Heart right ventricle (tissue), 16 donors: ENCODE measurements at regions not wholly inside any gene's neighbourhood (a gene's known extent, or its start where the extent isn't known, plus 50 kb on each side); places are given as distances from the start of the nearest gene placed in this dataset.

Source experiments
- ATAC-seq, 8 donors: fragments of 200-7000 bp; cut with Tn5 transposase; one replicate each; pipeline ENCODE4 v1.9.1; 2020; ENCODE audit warnings: mild to moderate bottlenecking in 8 of 8, moderate library complexity in 8 of 8, moderate number of reproducible peaks in 1 of 8
- DNase-seq, 2 donors: peaks; one replicate each; pipeline ENCODE4 v3.0.0-alpha.2; 2020
- H3K27ac ChIP-seq, 10 donors: fragments of 200-600 bp; sonication (generic) in 2 of 10; one replicate each; pipeline versions ENCODE4 v1.5.0 to v1.8.0; 2020 to 2022; ENCODE audit warnings: mild to moderate bottlenecking in 3 of 10
- H3K27me3 ChIP-seq, 7 donors: fragments of 200-600 bp; one replicate each; pipeline ENCODE4 v1.8.0; 2021 to 2022; ENCODE audit warnings: mild to moderate bottlenecking in 2 of 7
- H3K36me3 ChIP-seq, 9 donors: fragments of 200-600 bp; sonication (generic) in 1 of 9; one replicate each; pipeline versions ENCODE4 v1.5.0 to v1.8.0; 2020 to 2022; ENCODE audit warnings: mild to moderate bottlenecking in 2 of 9
- H3K4me1 ChIP-seq, 9 donors: fragments of 200-600 bp; sonication (generic) in 1 of 9; one replicate each; pipeline versions ENCODE4 v1.5.0 to v1.8.0; 2020 to 2022; ENCODE audit warnings: mild to moderate bottlenecking in 4 of 9
- H3K4me3 ChIP-seq, 10 donors: fragments of 200-600 bp; sonication (generic) in 2 of 10; one replicate each; pipeline versions ENCODE4 v1.5.0 to v1.8.0; 2020 to 2022; ENCODE audit warnings: mild to moderate bottlenecking in 7 of 10, moderate library complexity in 2 of 10
- H3K9me3 ChIP-seq, 11 donors: fragments of 200-600 bp in 10 of 11; sonication (generic) in 2 of 11; one replicate each; pipeline versions ENCODE4 v1.5.0 to v1.8.0; 2013 to 2022; ENCODE audit warnings: mild to moderate bottlenecking in 2 of 11, control low read depth in 1 of 11, moderate library complexity in 1 of 11
- CTCF ChIP-seq, 9 donors: fragments of 200-600 bp; sonication (generic) in 2 of 9; IDR thresholded peaks; one replicate each; pipeline versions ENCODE4 v1.5.0 to v1.8.0; 2021 to 2022; ENCODE audit warnings: antibody characterized with exemption in 9 of 9, mild to moderate bottlenecking in 5 of 9, moderate library complexity in 1 of 9
- WGBS, 2 donors: extraction: QIAGEN DNeasy Blood & Tissue Kit; methylation state at CpG; one replicate each; pipeline ENCODE4 v1.1.7; 2013; ENCODE audit warnings: inconsistent platforms in 1 of 2; 5-methylcytosine and 5-hydroxymethylcytosine counted together
- intact Hi-C, 10 donors: fragments of 100-400 bp; cut with DNase I; formaldehyde crosslinking; loops; one replicate each; pipeline versions ENCODE4 v1.11.1 to v1.14.2; 2022
- donor health status: Arrhythmogenic right ventricular cardiomyopathy.
- donor health status: ischemic (EF 13 %, LVEDD 7.1; RV severe dilation, severe dysfunction).
- donor health status: healthy with polysubstance abuse.
- donor health status: DM: no; HTN: yes; CAD: no.
- donor health status: DM: no; HTN: no; CAD: no.
- donor health status: ischemic (EF 25% LVEDD 6.9; RV normal size, moderate dysfunction).
- donor health status: ischemic (EF 25% LVEDD 5.7; RV mildly dilated, moderate dysfunction).
- donor health status: healthy.
- donor health status: DM: yes; HTN: yes; CAD: no.
- donor health status: Ischemic cardiomyopathy.
- donor health status: ischemic (EF 35%, LVEDD 5.7; RV mildly dilated, moderate dysfunction).
- donor health status: nonischemic (EF 11% LVEDD 7.7; RV severe dilation, severe dysfunction).
- donor health status: DM: yes; HTN: yes; CAD: no.
- donor health status: PGD.
- donor health status: ischemic (EF 29% LVEDD 5.4; RV normal size, mild dysfunction).
- donor health status: nonischemic (EF 23%, LVEDD 6.1; RV moderate dilation, normal function).

- Histone ChIP-seq H3K27me3 (no peaks in the 10 kb centered on the region), H3K36me3 (no peaks in the 10 kb centered on the region), H3K4me3 (no peak overlapping the region), H3K4me1 (no peaks in the 10 kb centered on the region), H3K27ac (no peak overlapping the region), H3K9me3 (peaks cover 0 to 14% (median 9%) of the 10 kb centered on the region in 11 donors)
- ATAC-seq (no peak), DNase-seq (no peak)
- WGBS, 2 donors: 88 to 91% methylated on average over 3 of the region's 3 CpGs
- no peak for TF ChIP-seq CTCF (IDR thresholded peaks at IDR 0.05)
- intact Hi-C loops: loop anchor here in 1 of 10 donors (5.0 kb wide), 1 partner anchor 279 kb away; no protein-coding TSS in a partner anchor
These were observed 143.8 kb upstream of the GADL1 start for GRCh38 chr3:31038086-31038739.

DNA sequence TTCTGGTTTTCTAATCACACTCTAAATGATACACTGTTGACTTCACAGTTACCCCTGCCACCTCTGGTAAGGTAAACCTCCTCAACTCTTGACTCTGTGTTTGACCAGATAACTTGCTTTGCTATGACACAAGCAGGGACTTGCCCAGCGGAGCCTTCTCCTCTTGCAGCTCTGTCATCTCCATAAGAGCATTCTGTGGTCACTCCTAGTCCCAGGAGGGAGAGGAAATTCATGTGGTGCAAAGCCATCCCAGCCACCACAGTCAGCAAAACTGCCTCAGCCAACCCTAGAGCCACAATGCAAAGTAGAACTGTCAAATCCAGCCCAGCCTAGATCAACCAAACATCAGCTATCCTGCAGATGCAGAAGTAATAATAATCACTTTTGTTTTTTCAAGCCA lies 144.7 kb upstream of the GADL1 start:
- peaks cover 0 to 20% (median 9%) of the 10 kb centered on the region in 11 donors for H3K9me3 ChIP-seq
- intact Hi-C loops: loop anchor here in 1 of 10 donors (5.0 kb wide), 1 partner anchor 278 kb away; no protein-coding TSS in a partner anchor
- H3K36me3 ChIP-seq: no peaks in the 10 kb centered on the region
- H3K4me1 ChIP-seq: no peaks in the 10 kb centered on the region
- TF ChIP-seq CTCF (IDR thresholded peaks at IDR 0.05): no peak
- ATAC-seq (no peak), DNase-seq (no peak)
- WGBS, 2 donors: 76 to 78% methylated on average over 1 of the region's 1 CpG
- no peak overlapping the region for H3K27ac ChIP-seq
- H3K27me3 ChIP-seq: no peaks in the 10 kb centered on the region
- no peak overlapping the region for H3K4me3 ChIP-seq

DNA sequence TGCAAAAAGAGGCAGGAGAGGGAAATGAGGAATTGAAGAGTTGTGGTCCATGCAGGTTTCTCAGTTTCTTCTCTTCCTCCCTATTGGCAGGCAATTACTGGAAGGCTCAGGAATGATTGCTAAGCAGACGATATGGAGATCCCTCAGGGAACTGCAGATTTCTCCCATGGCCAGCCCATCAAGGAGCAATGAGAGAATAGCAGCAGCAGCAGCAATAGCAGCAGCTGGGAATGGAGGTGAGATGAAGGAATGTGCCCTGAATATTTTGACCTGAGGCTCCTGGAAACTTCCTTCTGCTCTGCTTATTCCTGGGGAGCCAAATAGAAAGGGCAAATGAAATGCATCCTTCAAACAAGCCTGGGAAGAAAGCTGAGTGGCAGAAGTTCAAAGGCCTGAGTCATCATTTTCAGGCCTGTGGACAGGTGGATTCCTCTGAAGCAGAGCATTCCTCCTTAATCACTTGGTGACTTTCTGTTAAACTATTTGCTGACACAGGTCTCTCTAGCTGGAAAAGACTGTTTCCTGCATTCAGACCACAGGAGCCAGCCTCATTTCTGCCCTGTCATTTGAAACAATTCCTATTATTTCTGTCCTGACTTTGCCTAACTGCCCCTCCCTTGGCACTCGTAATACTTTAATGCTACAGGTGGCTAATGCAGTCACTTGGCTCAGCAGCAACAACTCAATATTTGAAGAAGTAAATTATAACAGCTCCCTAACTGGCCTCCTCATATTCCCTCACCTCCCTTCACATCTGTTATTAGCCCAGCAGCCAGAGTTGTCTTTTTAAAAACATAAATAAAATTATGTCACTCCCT lies 146.9 kb upstream of the GADL1 start:
- Histone ChIP-seq H3K36me3 (no peaks in the 10 kb centered on the region), H3K27ac (no peak overlapping the region), H3K9me3 (peaks cover 0 to 20% (median 9%) of the 10 kb centered on the region in 11 donors), H3K27me3 (no peaks in the 10 kb centered on the region), H3K4me1 (no peaks in the 10 kb centered on the region), H3K4me3 (no peak overlapping the region)
- no peak for DNase-seq
- no peak for ATAC-seq
- TF ChIP-seq CTCF (IDR thresholded peaks at IDR 0.05): no peak
- WGBS, 2 donors: 41 to 47% methylated on average over 2 of the region's 2 CpGs
- intact Hi-C loops: no loop called here

GRCh38 chr3:31043184-31043819 lies 148.8 kb upstream of the GADL1 start:
- Histone ChIP-seq H3K36me3 (no peaks in the 10 kb centered on the region), H3K4me3 (no peak overlapping the region), H3K27ac (no peak overlapping the region), H3K4me1 (no peaks in the 10 kb centered on the region), H3K9me3 (peaks cover 0 to 20% (median 9%) of the 10 kb centered on the region in 11 donors), H3K27me3 (no peaks in the 10 kb centered on the region)
- no peak for ATAC-seq
- DNase-seq: no peak
- intact Hi-C loops: no loop called here
- 78 to 79% methylated on average over 3 of the region's 3 CpGs for WGBS, 2 donors
- no peak for TF ChIP-seq CTCF (IDR thresholded peaks at IDR 0.05)
